Thyroid gland (tissue), 4 donors: ENCODE measurements at regions not wholly inside any gene's neighbourhood (a gene's known extent, or its start where the extent isn't known, plus 50 kb on each side); places are given as distances from the start of the nearest gene placed in this dataset.
"Not testable (repeated sequence)": the region's sequence is repeated elsewhere in the genome, so short reads cannot be mapped to it uniquely, and the experiment has no call there.

ENCODE experiments used
- DNase-seq, 2 donors: peaks; one replicate each; pipeline ENCODE4 v3.0.0-alpha.2; 2019
- H3K27ac ChIP-seq, 3 donors: fragments of 200-600 bp; sonication (generic); 1 replicate in 2 of 3; 2 replicates in 1 of 3; pipeline ENCODE4 v1.5.1; 2016 to 2019; ENCODE audit warnings: mild to moderate bottlenecking in 1 of 3, moderate library complexity in 1 of 3
- H3K27me3 ChIP-seq: fragments of 200-600 bp; sonication (generic); one replicate; pipeline ENCODE4 v1.5.1; 2019
- H3K36me3 ChIP-seq, 2 donors: fragments of 200-600 bp; sonication (generic); one replicate each; pipeline ENCODE4 v1.5.1; 2016 to 2019
- H3K4me1 ChIP-seq, 2 donors: fragments of 200-600 bp; sonication (generic); one replicate each; pipeline ENCODE4 v1.5.1; 2017 to 2019
- H3K4me3 ChIP-seq, 3 donors: fragments of 200-600 bp; sonication (generic); replicated peaks in 1 of 3; 1 replicate in 2 of 3; 2 replicates in 1 of 3; pipeline ENCODE4 v1.5.1; 2016; ENCODE audit warnings: mild to moderate bottlenecking in 1 of 3
- H3K9me3 ChIP-seq: fragments of 200-600 bp; sonication (generic); one replicate; pipeline ENCODE4 v1.5.1; 2017
- POLR2A ChIP-seq, 2 donors: fragments of 450-650 bp; IDR thresholded peaks; one replicate each; pipeline ENCODE4 v1.6.1; 2017; ENCODE audit warnings: antibody characterized with exemption in 2 of 2, mild to moderate bottlenecking in 2 of 2, moderate library complexity in 1 of 2
- WGBS, 2 donors: methylation state at CpG; one replicate each; pipeline ENCODE4 v1.1.5; 2017; 5-methylcytosine and 5-hydroxymethylcytosine counted together
- intact Hi-C: fragments of 100-400 bp; cut with DNase I; formaldehyde crosslinking; loops from one replicate; pipeline ENCODE4 v1.15.1; 2023
- TF ChIP-seq, protein P1 (sequence below), 6 experiments: fragments of 200-600 bp in 3 of 6; fragments of 450-650 bp in 3 of 6; sonication (generic) in 3 of 6; IDR thresholded peaks; one replicate each; pipeline ENCODE4 v1.5.1; 2016 to 2019; ENCODE audit warnings: antibody characterized with exemption in 6 of 6, mild to moderate bottlenecking in 2 of 6, inconsistent platforms in 1 of 6, moderate library complexity in 1 of 6

DNA sequence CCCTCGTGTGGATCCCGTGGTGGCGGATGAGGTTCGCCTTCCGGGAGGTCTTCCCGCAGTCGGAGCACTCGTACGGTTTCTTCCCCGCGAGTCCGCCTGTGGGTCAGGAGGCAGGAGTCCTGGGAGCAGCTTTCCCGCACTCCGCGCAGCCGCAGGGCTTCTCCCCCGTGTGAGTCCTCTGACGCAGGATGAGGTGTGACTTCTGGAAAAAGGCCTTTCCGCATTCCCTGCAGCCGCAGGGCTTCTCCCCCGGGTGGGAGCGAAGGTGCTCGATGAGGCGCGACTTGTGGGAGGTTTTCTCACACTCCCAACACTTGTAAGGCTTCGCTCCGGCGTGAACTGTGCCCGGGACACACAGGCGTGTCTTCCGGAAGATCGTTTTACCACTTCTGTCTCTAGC, 68.8 kb upstream of the WIPI2 start:
- H3K36me3 ChIP-seq, H3K4me1 ChIP-seq, H3K27ac ChIP-seq, intact Hi-C loops, DNase-seq, H3K4me3 ChIP-seq, H3K9me3 ChIP-seq, H3K27me3 ChIP-seq: not testable (repeated sequence)
- WGBS, 2 donors = 81% methylated on average over 10 of the region's 32 CpGs; no CpG with 5 or more reads in 1 of the 2 donors

DNA sequence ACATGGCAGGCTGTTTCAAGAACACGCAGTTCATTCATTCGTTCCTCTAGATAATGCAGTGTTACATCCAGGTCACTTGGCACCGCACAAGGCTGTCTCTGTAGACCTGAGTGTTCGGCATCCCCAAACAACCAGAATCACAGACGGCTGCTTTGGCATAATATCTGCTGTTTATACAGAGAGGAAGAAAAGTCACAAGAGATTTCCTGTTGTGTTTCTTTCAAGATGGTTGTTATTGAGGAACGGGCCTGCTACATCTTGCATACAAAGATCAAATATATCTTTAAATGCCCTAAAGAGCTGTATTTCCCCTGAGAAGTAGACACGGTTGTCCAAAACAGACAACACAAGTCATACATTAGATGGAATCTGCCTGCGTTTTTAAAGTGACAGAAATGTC, 58.8 kb upstream of the WIPI2 start:
- H3K9me3 ChIP-seq, H3K4me1 ChIP-seq, intact Hi-C loops, H3K27me3 ChIP-seq, DNase-seq, H3K27ac ChIP-seq, H3K36me3 ChIP-seq, H3K4me3 ChIP-seq: not testable (repeated sequence)
- 51 to 63% methylated on average over 8 of the region's 8 CpGs for WGBS, 2 donors

DNA sequence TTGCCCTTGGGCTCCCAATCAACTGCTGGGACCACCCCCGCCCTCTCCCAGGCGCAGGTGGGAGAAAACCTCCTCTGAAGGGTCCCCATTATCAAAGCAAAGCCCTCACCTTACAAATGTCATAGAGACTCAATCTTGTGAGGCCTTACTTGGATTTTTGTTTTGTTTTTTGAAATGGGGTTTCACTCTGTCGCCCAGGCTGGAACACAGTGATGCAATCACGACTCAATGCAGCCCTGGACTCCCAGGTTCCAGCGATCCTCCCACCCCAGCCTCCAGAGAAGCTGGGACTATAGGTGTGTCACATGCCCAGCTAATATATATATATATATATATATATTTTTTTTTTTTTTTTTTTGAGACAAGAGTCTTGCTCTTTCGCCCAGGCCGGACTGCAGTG, 57.5 kb upstream of the WIPI2 start:
- no peak for DNase-seq
- H3K4me1 ChIP-seq = no peaks in the 10 kb centered on the region
- no peaks in the 10 kb centered on the region for H3K27me3 ChIP-seq
- TF ChIP-seq, protein P1, sequence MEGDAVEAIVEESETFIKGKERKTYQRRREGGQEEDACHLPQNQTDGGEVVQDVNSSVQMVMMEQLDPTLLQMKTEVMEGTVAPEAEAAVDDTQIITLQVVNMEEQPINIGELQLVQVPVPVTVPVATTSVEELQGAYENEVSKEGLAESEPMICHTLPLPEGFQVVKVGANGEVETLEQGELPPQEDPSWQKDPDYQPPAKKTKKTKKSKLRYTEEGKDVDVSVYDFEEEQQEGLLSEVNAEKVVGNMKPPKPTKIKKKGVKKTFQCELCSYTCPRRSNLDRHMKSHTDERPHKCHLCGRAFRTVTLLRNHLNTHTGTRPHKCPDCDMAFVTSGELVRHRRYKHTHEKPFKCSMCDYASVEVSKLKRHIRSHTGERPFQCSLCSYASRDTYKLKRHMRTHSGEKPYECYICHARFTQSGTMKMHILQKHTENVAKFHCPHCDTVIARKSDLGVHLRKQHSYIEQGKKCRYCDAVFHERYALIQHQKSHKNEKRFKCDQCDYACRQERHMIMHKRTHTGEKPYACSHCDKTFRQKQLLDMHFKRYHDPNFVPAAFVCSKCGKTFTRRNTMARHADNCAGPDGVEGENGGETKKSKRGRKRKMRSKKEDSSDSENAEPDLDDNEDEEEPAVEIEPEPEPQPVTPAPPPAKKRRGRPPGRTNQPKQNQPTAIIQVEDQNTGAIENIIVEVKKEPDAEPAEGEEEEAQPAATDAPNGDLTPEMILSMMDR (IDR thresholded peaks at IDR 0.05) = no peak
- TF ChIP-seq POLR2A (IDR thresholded peaks at IDR 0.05) = no peak
- intact Hi-C loops = no loop called here
- no peak overlapping the region for H3K27ac ChIP-seq
- 69 to 83% methylated on average over 7 of the region's 7 CpGs for WGBS, 2 donors
- H3K4me3 ChIP-seq = no peak overlapping the region
- no peaks in the 10 kb centered on the region for H3K36me3 ChIP-seq
- no peaks in the 10 kb centered on the region for H3K9me3 ChIP-seq

DNA sequence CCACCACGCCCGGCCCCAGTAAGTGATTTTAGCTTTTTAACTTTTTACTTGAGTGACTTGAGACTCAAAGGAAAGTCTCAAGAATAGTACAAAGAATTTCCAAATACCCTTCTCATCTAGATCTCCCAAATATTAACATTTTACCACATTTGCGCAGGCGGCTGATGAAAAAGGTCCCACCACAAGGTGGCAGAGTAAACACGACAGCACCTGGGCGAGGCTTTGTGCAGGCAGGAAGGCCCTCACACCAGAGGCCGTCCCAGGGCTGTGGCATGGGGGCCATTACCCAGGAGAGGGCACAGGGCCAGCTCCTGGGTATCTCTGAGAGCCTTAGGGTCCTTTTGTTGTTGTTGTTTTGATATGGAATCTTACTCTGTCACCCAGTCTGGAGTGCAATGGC, 50.0 kb upstream of the WIPI2 start:
- Histone ChIP-seq H3K4me1 (no peaks in the 10 kb centered on the region), H3K27ac (no peak overlapping the region), H3K9me3 (no peaks in the 10 kb centered on the region), H3K27me3 (no peaks in the 10 kb centered on the region), H3K4me3 (no peak overlapping the region), H3K36me3 (no peaks in the 10 kb centered on the region)
- intact Hi-C loops = no loop called here
- DNase-seq = peak; percentile 28 to 36
- 50 to 55% methylated on average over 6 to 7 of the region's 7 CpGs for WGBS, 2 donors
- no peak for TF ChIP-seq POLR2A (IDR thresholded peaks at IDR 0.05)
- TF ChIP-seq, protein P1 (IDR thresholded peaks at IDR 0.05) = peak in 4 of 6 experiments; percentile 18 to 38 (median 29)
